Endodermal cell (in vitro differentiated cells): ENCODE measurements at regions not wholly inside any gene's neighbourhood (a gene's known extent, or its start where the extent isn't known, plus 50 kb on each side); places are given as distances from the start of the nearest gene placed in this dataset.

Source experiments
- DNase-seq: peaks from one replicate; pipeline ENCODE4 v3.0.0-alpha.2; 2017
- H3K27ac ChIP-seq: 2 replicates; pipeline ENCODE4 v1.5.1; 2013; ENCODE audit warnings: mild to moderate bottlenecking, low read depth, low read length, moderate library complexity
- H3K27me3 ChIP-seq: 2 replicates; pipeline ENCODE4 v1.6.1; 2013; ENCODE audit warnings: mild to moderate bottlenecking, low read length, moderate library complexity; ENCODE audit not compliant: insufficient read depth, control insufficient read depth, poor library complexity, severe bottlenecking
- H3K36me3 ChIP-seq: 2 replicates; pipeline ENCODE4 v1.7.0; 2013; ENCODE audit warnings: mild to moderate bottlenecking, low read length, moderate library complexity; ENCODE audit not compliant: control insufficient read depth, insufficient read depth
- H3K4me1 ChIP-seq: one replicate; pipeline ENCODE4 v1.7.0; 2013; ENCODE audit warnings: low read length; ENCODE audit not compliant: control insufficient read depth, insufficient read depth
- H3K4me3 ChIP-seq: 2 replicates; pipeline ENCODE4 v1.5.1; 2013; ENCODE audit warnings: mild to moderate bottlenecking, low read length, moderate library complexity
- H3K9ac ChIP-seq: 2 replicates; pipeline ENCODE4 v1.6.1; 2013; ENCODE audit warnings: mild to moderate bottlenecking, low read length, moderate library complexity; ENCODE audit not compliant: poor library complexity, severe bottlenecking; ENCODE audit errors: extremely low read depth
- H3K9me3 ChIP-seq: 2 replicates; pipeline ENCODE4 v1.6.1; 2013; ENCODE audit warnings: mild to moderate bottlenecking, low read length, moderate library complexity; ENCODE audit not compliant: control insufficient read depth
- H3K27ac Mint-ChIP-seq: 2 replicates; pipeline ENCODE4 v1.8.0; 2020; ENCODE audit warnings: mixed read lengths
- H3K27me3 Mint-ChIP-seq: 2 replicates; pipeline ENCODE4 v1.8.0; 2021; ENCODE audit warnings: mild to moderate bottlenecking, mixed read lengths; ENCODE audit not compliant: insufficient read depth
- H3K36me3 Mint-ChIP-seq: 2 replicates; pipeline ENCODE4 v1.8.0; 2020; ENCODE audit warnings: low read depth, mixed read lengths
- H3K4me1 Mint-ChIP-seq: 2 replicates; pipeline ENCODE4 v1.8.0; 2020; ENCODE audit warnings: mixed read lengths
- H3K4me3 Mint-ChIP-seq: 2 replicates; pipeline ENCODE4 v1.8.0; 2020; ENCODE audit warnings: mild to moderate bottlenecking, moderate library complexity, mixed read lengths
- H3K9me3 Mint-ChIP-seq: 2 replicates; pipeline ENCODE4 v1.8.0; 2020; ENCODE audit warnings: mild to moderate bottlenecking, mixed read lengths
- WGBS, 2 experiments: methylation state at CpG; one replicate each; pipeline versions ENCODE4 v1.1.5 to v1.1.7; 2013; ENCODE audit warnings: missing lambda C conversion rate in 2 of 2, mixed read lengths in 1 of 2; ENCODE audit not compliant: insufficient coverage in 1 of 2, insufficient read length in 1 of 2; 5-methylcytosine and 5-hydroxymethylcytosine counted together
- TF ChIP-seq, protein P1 (sequence below): fragments of 200-600 bp; sonication (generic); conservative IDR thresholded peaks from 2 replicates; pipeline ENCODE4 v1.5.0; 2021; ENCODE audit warnings: antibody characterized with exemption, mild to moderate bottlenecking

DNA sequence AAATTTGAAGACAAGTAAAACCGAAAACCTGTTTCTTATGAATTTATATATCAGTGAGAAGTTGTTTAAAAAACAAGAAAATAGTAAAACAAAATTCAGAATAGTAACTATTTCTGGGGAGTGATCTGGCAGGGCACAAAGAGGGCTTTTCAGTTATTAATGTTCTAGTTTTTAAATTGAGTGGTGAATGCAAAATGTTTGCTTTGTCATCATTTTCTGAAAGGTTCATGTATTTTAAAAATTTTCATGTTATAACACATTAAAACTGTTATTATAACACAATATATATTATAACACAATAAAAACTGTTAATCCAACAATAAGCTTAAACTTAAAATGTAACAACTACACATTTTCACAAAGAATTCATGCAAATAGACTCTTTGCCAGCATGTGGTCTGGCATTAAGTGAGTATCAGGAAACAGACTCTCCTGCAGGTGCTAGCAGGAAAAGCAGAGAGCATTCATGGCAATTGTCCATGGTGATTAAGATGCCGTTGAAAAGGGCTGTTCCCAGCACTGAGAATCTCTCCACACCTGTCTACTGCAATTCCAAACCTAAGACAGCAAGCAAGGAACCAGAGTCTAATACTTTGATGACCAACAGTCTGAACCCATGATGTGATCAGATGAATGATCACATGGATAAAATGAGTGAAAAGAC lies 204.9 kb downstream of the TBX15 start:
- H3K4me1 Mint-ChIP-seq: no peaks in the 10 kb centered on the region
- H3K9me3 ChIP-seq: no peaks in the 10 kb centered on the region
- no peaks in the 10 kb centered on the region for H3K36me3 Mint-ChIP-seq
- H3K9ac ChIP-seq: no peak overlapping the region
- no peaks in the 10 kb centered on the region for H3K4me1 ChIP-seq
- no peak overlapping the region for H3K4me3 ChIP-seq
- H3K27me3 ChIP-seq: no peaks in the 10 kb centered on the region
- WGBS, 2 experiments: 82% methylated on average over 2 of the region's 2 CpGs; no CpG with 5 or more reads in 1 of the 2 experiments
- TF ChIP-seq, protein P1, sequence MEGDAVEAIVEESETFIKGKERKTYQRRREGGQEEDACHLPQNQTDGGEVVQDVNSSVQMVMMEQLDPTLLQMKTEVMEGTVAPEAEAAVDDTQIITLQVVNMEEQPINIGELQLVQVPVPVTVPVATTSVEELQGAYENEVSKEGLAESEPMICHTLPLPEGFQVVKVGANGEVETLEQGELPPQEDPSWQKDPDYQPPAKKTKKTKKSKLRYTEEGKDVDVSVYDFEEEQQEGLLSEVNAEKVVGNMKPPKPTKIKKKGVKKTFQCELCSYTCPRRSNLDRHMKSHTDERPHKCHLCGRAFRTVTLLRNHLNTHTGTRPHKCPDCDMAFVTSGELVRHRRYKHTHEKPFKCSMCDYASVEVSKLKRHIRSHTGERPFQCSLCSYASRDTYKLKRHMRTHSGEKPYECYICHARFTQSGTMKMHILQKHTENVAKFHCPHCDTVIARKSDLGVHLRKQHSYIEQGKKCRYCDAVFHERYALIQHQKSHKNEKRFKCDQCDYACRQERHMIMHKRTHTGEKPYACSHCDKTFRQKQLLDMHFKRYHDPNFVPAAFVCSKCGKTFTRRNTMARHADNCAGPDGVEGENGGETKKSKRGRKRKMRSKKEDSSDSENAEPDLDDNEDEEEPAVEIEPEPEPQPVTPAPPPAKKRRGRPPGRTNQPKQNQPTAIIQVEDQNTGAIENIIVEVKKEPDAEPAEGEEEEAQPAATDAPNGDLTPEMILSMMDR: no peak
- H3K36me3 ChIP-seq: no peaks in the 10 kb centered on the region
- H3K27ac ChIP-seq: no peak overlapping the region
- H3K27me3 Mint-ChIP-seq: peaks cover 2% of the 10 kb centered on the region
- H3K9me3 Mint-ChIP-seq: peaks cover 1% of the 10 kb centered on the region
- no peak overlapping the region for H3K4me3 Mint-ChIP-seq
- DNase-seq: no peak
- H3K27ac Mint-ChIP-seq: no peak overlapping the region

DNA sequence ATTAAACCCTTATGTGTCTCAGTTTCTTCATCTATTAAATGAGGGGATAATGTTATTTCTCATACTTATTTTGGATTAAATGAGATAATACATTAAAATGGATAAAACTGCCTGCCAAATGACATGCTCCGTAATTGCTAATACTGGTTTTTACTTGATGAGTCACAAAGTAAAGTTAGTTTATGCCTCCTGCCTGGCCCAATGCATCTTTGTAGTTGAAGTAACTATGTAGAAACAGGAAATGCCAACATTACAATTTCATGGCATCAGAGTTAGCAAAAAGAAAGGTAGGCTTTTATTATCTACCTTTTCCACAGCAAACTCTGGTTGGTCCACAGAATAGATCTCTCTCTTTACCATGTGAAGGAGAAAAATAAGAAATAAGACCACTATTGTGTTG lies 214.5 kb downstream of the TBX15 start:
- Mint-ChIP-seq H3K27ac (no peak overlapping the region), H3K4me1 (no peaks in the 10 kb centered on the region), H3K9me3 (no peaks in the 10 kb centered on the region), H3K27me3 (peaks cover 2% of the 10 kb centered on the region), H3K36me3 (no peaks in the 10 kb centered on the region), H3K4me3 (no peak overlapping the region)
- 87% methylated on average over 1 of the region's 1 CpG; no CpG with 5 or more reads in 1 of the 2 experiments for WGBS, 2 experiments
- no peaks in the 10 kb centered on the region for H3K9me3 ChIP-seq
- H3K36me3 ChIP-seq: no peaks in the 10 kb centered on the region
- no peak overlapping the region for H3K9ac ChIP-seq
- H3K27ac ChIP-seq: no peak overlapping the region
- no peak for DNase-seq
- no peaks in the 10 kb centered on the region for H3K4me1 ChIP-seq
- no peak overlapping the region for H3K4me3 ChIP-seq
- no peaks in the 10 kb centered on the region for H3K27me3 ChIP-seq
- TF ChIP-seq, protein P1: no peak

DNA sequence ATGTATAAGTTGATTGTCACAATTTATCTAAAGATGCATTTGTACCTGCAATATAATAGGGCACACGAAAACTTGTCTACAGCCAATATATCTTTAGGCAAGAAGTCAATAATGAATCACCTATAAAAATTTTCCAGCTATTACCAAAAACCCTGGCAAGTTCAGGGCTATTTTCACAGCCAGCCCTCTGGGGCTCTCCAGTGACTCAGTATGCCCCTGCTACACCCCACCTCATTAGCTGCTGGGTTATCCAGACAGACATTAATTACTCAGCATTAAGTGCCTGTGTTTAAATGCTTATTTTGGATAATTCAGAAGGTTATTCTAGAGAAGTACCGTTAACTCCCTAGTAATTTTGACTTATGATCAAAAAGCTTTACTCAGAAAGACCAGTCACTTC lies 220.2 kb downstream of the TBX15 start:
- Mint-ChIP-seq H3K27me3 (peaks cover 2% of the 10 kb centered on the region), H3K27ac (no peak overlapping the region), H3K4me3 (no peak overlapping the region), H3K9me3 (peaks cover 6% of the 10 kb centered on the region), H3K4me1 (no peaks in the 10 kb centered on the region), H3K36me3 (no peaks in the 10 kb centered on the region)
- no peak for DNase-seq
- TF ChIP-seq, protein P1: no peak
- H3K4me1 ChIP-seq: no peaks in the 10 kb centered on the region
- H3K36me3 ChIP-seq: no peaks in the 10 kb centered on the region
- no peak overlapping the region for H3K4me3 ChIP-seq
- no peaks in the 10 kb centered on the region for H3K27me3 ChIP-seq
- H3K9ac ChIP-seq: no peak overlapping the region
- 79 to 88% methylated on average over 1 to 2 of the region's 2 CpGs for WGBS, 2 experiments
- peaks cover 8% of the 10 kb centered on the region for H3K9me3 ChIP-seq
- no peak overlapping the region for H3K27ac ChIP-seq
